Panc1 (cell line): ENCODE measurements at regions not wholly inside any gene's neighbourhood (a gene's known extent, or its start where the extent isn't known, plus 50 kb on each side); places are given as distances from the start of the nearest gene placed in this dataset.

Experiments
- CTCF ChIP-seq: fragments of 450-650 bp; IDR thresholded peaks from 2 replicates; pipeline ENCODE4 v1.5.1; 2017; ENCODE audit warnings: mild to moderate bottlenecking
- POLR2AphosphoS5 ChIP-seq: IDR thresholded peaks from 2 replicates; pipeline ENCODE4 v1.6.1; 2012; ENCODE audit warnings: mild to moderate bottlenecking, low read depth, low read length, moderate library complexity
- REST ChIP-seq, 2 experiments: IDR thresholded peaks; 2 replicates each; pipeline ENCODE4 v1.6.1; 2011 to 2012; ENCODE audit warnings: low read depth in 2 of 2, control low read depth in 1 of 2, low read length in 1 of 2, mild to moderate bottlenecking in 1 of 2, moderate library complexity in 1 of 2; ENCODE audit not compliant: insufficient read depth in 1 of 2
- SIN3A ChIP-seq: IDR thresholded peaks from 2 replicates; pipeline ENCODE4 v1.6.1; 2012; ENCODE audit warnings: low read depth, mild to moderate bottlenecking, low read length, moderate library complexity, borderline replicate concordance; ENCODE audit not compliant: insufficient read depth
- TCF7L2 ChIP-seq: IDR thresholded peaks from 2 replicates; pipeline ENCODE4 v1.6.1; 2011; ENCODE audit warnings: mild to moderate bottlenecking, low read depth, low read length, inconsistent platforms

GRCh38 chr3:110741891-110742290, 329.7 kb upstream of the NECTIN3 start:
- no peak for TF ChIP-seq CTCF
- no peak for TF ChIP-seq SIN3A
- no peak for TF ChIP-seq POLR2AphosphoS5
- no peak for TF ChIP-seq TCF7L2
- no peak for TF ChIP-seq REST (IDR thresholded peaks at IDR 0.05; ENCODE audit: insufficient read depth in 1 of 2, low read depth in 2 of 2, low read length in 1 of 2)
